D721Med (cell line): ENCODE measurements at regions not wholly inside any gene's neighbourhood (a gene's known extent, or its start where the extent isn't known, plus 50 kb on each side); places are given as distances from the start of the nearest gene placed in this dataset.
"Not testable (repeated sequence)": the region's sequence is repeated elsewhere in the genome, so short reads cannot be mapped to it uniquely, and the experiment has no call there.

Source experiments
- DNase-seq: peaks from one replicate; pipeline ENCODE4 v3.0.0; 2011; ENCODE audit warnings: low spot score; ENCODE audit not compliant: insufficient read length
- FAIRE-seq: peaks from 2 replicates; lab custom pipeline; 2011; peaks lifted over from hg19 to GRCh38; lab: Jason Lieb, UNC
- TF ChIP-seq, protein P1 (sequence below): IDR thresholded peaks from 2 replicates; pipeline ENCODE4 v1.5.1; 2012; ENCODE audit warnings: mild to moderate bottlenecking, control low read depth; ENCODE audit not compliant: insufficient read depth; ENCODE audit errors: missing control alignments

DNA sequence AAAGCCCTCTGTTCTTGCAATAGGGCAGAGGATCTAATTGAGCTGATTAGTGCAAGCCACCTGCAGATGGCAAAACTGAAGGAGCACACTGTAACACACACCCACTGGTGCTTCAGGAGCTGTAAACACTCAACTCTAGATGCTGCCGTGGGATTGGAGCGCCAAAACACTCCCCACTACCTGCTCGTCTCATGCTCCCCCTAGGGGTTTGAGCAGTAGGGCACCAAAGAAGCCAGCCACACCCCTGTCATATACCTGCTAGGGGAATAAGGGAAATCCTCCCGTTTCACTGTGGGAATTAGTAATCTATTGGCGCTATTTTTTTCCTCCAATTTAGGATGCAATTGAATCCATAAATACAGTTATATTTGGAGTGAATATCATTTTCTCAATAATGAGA, 360.2 kb downstream of the GLUD2 start:
- FAIRE-seq (no peak), DNase-seq (no peak)
- TF ChIP-seq, protein P1, sequence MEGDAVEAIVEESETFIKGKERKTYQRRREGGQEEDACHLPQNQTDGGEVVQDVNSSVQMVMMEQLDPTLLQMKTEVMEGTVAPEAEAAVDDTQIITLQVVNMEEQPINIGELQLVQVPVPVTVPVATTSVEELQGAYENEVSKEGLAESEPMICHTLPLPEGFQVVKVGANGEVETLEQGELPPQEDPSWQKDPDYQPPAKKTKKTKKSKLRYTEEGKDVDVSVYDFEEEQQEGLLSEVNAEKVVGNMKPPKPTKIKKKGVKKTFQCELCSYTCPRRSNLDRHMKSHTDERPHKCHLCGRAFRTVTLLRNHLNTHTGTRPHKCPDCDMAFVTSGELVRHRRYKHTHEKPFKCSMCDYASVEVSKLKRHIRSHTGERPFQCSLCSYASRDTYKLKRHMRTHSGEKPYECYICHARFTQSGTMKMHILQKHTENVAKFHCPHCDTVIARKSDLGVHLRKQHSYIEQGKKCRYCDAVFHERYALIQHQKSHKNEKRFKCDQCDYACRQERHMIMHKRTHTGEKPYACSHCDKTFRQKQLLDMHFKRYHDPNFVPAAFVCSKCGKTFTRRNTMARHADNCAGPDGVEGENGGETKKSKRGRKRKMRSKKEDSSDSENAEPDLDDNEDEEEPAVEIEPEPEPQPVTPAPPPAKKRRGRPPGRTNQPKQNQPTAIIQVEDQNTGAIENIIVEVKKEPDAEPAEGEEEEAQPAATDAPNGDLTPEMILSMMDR, result no peak

DNA sequence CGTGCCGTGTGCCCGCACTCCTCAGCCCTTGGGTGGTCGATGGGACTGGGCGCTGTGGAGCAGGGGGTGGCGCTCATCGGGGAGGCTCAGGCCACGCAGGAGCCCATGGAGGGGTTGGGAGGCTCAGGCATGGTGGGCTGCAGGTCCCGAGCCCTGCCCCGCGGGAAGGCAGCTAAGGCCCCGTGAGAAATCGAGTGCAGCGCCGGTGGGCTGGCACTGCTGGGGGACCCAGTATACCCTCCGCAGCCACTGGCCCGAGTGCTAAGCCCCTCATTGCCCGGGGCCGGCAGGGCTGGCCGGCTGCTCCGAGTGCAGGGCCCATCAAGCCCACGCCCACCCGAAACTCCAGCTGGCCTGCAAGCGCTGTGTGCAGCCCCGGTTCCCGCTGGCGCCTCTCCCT, 384.1 kb downstream of the GLUD2 start:
- not testable (repeated sequence) for FAIRE-seq, DNase-seq

DNA sequence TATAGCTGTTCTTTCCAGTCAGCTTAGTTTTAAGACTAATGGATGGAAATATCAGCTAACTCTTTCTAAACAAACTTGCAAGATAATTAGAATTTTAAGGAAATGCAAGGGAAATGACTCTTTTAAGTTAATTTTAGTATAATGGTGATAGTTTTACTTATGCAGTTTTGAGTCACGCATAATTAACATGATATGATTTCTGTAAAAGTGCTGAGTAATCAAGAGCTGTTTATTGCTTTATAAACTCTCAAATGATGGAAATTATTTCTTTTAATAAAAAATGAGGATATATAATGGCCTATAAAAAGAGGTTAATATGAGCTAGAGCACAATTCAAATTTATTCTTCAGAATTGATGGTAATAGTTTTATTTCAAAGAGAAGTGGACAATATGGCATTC, 385.9 kb downstream of the GLUD2 start:
- FAIRE-seq (no peak), DNase-seq (no peak)
- TF ChIP-seq, protein P1, result no peak

DNA sequence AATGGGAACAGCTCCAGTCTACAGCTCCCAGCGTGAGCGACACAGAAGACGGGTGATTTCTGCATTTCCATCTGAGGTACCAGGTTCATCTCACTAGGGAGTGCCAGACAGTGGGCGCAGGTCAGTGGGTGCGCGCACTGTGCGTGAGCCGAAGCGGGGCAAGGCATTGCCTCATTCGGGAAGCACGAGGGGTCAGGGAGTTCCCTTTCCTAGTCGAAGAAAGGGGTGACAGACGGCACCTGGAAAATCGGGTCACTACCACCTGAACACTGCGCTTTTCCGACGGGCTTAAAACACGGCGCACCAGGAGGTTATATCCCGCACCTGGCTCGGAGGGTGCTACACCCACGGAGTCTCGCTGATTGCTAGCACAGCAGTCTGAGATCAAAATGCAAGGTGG, 390.3 kb downstream of the GLUD2 start:
- not testable (repeated sequence) for DNase-seq, FAIRE-seq

DNA sequence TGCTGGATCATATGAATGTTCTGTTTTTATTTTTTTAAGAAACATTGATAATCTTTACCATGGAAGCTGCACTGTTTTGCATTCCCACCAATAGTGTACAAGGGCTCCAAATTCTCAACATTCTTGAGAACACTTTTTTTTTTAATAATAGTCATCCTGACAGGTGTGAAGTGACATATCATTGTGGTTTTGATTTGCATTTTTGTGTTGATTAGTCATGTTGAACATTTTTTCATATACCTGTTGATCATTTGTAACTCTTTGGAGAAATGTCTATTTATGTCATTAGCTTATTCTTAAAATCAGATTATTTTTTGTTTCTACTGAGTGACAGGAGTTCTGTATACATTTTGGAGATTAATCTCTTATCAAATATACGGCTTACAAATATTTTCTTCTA, 408.5 kb downstream of the GLUD2 start:
- FAIRE-seq, result no peak
- DNase-seq, result no peak

DNA sequence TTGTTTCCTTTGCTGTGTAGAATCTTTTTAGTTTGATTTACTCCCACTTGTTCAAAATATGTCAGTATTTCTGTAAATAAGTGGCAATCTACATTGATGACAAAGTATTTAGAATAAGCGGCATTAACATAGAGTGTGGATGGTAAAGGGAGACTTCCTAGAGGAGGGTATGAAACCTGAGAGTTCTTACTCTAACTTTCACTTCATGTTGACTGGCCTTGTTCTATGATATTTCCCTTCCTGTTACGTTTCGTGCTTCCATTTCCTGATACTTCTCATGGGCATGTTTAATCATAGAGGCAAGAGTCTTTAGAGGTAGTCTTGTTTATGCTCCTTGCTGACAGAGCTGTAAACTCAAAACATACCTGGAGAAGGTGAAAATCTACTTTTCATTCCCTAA, 408.9 kb downstream of the GLUD2 start:
- DNase-seq (no peak), FAIRE-seq (no peak)
- TF ChIP-seq, protein P1, result no peak

More for the DNA sequence above, 408.5 kb downstream of the GLUD2 start:
- TF ChIP-seq, protein P1, result no peak

DNA sequence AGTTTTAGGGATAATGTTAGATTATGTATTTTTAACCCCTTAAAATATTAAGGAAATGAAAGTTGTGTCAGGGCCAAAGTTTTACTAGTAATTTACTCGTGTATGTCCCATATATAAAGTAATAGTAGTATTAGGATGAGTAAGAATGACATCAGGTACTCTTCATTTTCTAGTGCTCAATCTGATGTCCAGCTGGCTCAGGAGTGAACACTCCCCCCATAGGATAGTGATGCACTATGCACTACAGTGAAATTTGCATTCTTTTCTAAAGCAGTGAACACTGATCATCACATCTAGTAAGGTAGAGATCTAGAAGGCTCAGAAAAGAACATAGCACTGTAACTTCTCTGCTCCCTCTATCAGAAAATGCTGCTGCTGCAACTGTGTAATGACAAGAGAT, 409.7 kb downstream of the GLUD2 start:
- DNase-seq (no peak), FAIRE-seq (no peak)
- TF ChIP-seq, protein P1, result no peak

DNA sequence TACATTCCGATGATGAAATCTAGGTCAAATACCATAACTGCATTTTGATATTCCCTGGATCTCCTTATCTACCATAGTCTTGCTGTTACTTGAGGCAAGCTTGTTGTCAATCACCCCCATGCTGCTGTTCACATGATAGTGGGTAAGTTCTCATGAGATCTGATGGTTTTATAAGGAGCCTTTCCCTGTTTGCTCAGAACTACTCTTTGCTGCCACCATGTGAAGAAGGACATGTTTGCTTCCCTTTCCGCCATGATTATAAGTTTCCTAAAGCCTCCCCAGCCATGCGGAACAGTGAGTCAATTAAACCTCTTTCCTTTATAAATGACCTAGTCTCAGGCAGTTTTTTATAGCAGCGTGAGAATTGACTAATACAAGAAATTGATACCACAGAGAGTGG, 432.0 kb downstream of the GLUD2 start:
- FAIRE-seq (no peak), DNase-seq (no peak)
- TF ChIP-seq, protein P1, result no peak
